Transverse colon (tissue), 4 donors: ENCODE measurements at regions not wholly inside any gene's neighbourhood (a gene's known extent, or its start where the extent isn't known, plus 50 kb on each side); places are given as distances from the start of the nearest gene placed in this dataset.

ENCODE experiments used
- EP300 ChIP-seq: sonication (generic); formaldehyde crosslinking; IDR thresholded peaks from one replicate; pipeline ENCODE4 v1.6.1; 2017; ENCODE audit warnings: antibody characterized with exemption, low read depth
- POLR2AphosphoS5 ChIP-seq, 3 donors: sonication (generic); formaldehyde crosslinking; IDR thresholded peaks; one replicate each; pipeline ENCODE4 v1.6.1; 2016; ENCODE audit warnings: antibody characterized with exemption in 3 of 3
- TF ChIP-seq, protein P1 (sequence below), 5 experiments: fragments of 200-600 bp in 3 of 5; fragments of 450-650 bp in 2 of 5; sonication (generic) in 3 of 5; IDR thresholded peaks; 1 replicate in 2 of 5; 2 replicates in 3 of 5; pipeline ENCODE4 v1.5.1; 2016 to 2017; ENCODE audit warnings: antibody characterized with exemption in 5 of 5, inconsistent platforms in 3 of 5, mild to moderate bottlenecking in 2 of 5, moderate library complexity in 1 of 5

DNA sequence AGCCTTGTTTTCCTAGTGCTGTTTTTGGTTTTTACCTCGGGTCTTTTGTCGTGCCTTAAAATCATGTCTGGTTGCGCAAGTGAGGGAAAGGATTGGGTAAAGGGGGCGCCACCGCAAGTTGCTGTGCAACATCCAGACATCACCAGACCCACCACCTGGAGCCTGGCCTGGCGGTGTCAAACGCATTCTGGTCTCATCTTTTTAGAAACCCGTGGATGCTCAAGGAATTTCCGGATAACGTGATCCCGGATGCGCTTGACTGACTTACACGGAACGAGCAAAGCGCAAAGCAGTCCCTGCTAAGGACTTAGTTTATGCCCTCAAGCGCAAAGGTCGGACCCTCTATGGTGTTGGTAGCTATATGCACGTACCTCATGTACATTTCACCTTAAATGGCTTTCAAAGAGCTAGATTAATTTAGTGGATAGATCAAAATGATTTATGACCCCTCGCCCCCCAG, 105.2 kb downstream of the OR2B2 start:
- TF ChIP-seq, protein P1, sequence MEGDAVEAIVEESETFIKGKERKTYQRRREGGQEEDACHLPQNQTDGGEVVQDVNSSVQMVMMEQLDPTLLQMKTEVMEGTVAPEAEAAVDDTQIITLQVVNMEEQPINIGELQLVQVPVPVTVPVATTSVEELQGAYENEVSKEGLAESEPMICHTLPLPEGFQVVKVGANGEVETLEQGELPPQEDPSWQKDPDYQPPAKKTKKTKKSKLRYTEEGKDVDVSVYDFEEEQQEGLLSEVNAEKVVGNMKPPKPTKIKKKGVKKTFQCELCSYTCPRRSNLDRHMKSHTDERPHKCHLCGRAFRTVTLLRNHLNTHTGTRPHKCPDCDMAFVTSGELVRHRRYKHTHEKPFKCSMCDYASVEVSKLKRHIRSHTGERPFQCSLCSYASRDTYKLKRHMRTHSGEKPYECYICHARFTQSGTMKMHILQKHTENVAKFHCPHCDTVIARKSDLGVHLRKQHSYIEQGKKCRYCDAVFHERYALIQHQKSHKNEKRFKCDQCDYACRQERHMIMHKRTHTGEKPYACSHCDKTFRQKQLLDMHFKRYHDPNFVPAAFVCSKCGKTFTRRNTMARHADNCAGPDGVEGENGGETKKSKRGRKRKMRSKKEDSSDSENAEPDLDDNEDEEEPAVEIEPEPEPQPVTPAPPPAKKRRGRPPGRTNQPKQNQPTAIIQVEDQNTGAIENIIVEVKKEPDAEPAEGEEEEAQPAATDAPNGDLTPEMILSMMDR (IDR thresholded peaks at IDR 0.05), result no peak
- no peak for TF ChIP-seq EP300
- TF ChIP-seq POLR2AphosphoS5 (IDR thresholded peaks at IDR 0.05), result no peak
